ENCODE measurements at regions not wholly inside any gene's neighbourhood (a gene's known extent, or its start where the extent isn't known, plus 50 kb on each side); places are given as distances from the start of the nearest gene placed in this dataset.

- no peak for TF ChIP-seq CTCF (IDR thresholded peaks at IDR 0.05 in 8 of 11, conservative IDR thresholded peaks at IDR 0.05 in 3 of 11)
- no peak for TF ChIP-seq POLR2AphosphoS5 (IDR thresholded peaks at IDR 0.05)
These were observed 265.1 kb downstream of the SH3BP4 start for GRCh38 chr2:235216901-235217300.

All from spleen (tissue), 7 donors.